Colonic mucosa (tissue), 4 donors: ENCODE measurements at regions not wholly inside any gene's neighbourhood (a gene's known extent, or its start where the extent isn't known, plus 50 kb on each side); places are given as distances from the start of the nearest gene placed in this dataset.

Experiments
- DNase-seq: peaks from one replicate; pipeline ENCODE4 v3.0.0-alpha.2; 2020
- H3K27ac ChIP-seq: fragments of 200-600 bp; one replicate; pipeline ENCODE4 v1.8.0; 2021
- H3K27me3 ChIP-seq: fragments of 200-600 bp; one replicate; pipeline ENCODE4 v1.8.0; 2021
- H3K36me3 ChIP-seq: fragments of 200-600 bp; one replicate; pipeline ENCODE4 v1.8.0; 2021
- H3K4me1 ChIP-seq: fragments of 200-600 bp; one replicate; pipeline ENCODE4 v1.8.0; 2021; ENCODE audit warnings: mild to moderate bottlenecking
- H3K4me3 ChIP-seq: fragments of 200-600 bp; one replicate; pipeline ENCODE4 v1.8.0; 2021
- H3K9ac ChIP-seq, 2 donors: one replicate each; pipeline ENCODE4 v1.7.0; 2013; ENCODE audit warnings: control low read depth in 2 of 2, low read depth in 2 of 2, low read length in 2 of 2
- H3K9me3 ChIP-seq: fragments of 200-600 bp; one replicate; pipeline ENCODE4 v1.8.0; 2021
- CTCF ChIP-seq: fragments of 200-600 bp; IDR thresholded peaks from one replicate; pipeline ENCODE4 v1.8.0; 2022; ENCODE audit warnings: antibody characterized with exemption, mild to moderate bottlenecking
- intact Hi-C: fragments of 100-400 bp; cut with DNase I; formaldehyde crosslinking; loops from one replicate; pipeline ENCODE4 v1.14.1; 2022
- donor health status: healthy.
- donor health status: DM: no; HTN: no; CAD: no.
- donor health status: DM: no; HTN: no; CAD: no.

- H3K4me3 ChIP-seq = no peak overlapping the region
- H3K4me1 ChIP-seq = no peaks in the 10 kb centered on the region
- H3K36me3 ChIP-seq = no peaks in the 10 kb centered on the region
- H3K9me3 ChIP-seq = no peaks in the 10 kb centered on the region
- TF ChIP-seq CTCF = no peak
- no peak overlapping the region for H3K27ac ChIP-seq
- DNase-seq = no peak
- no peak overlapping the region for H3K9ac ChIP-seq
- no peaks in the 10 kb centered on the region for H3K27me3 ChIP-seq
- intact Hi-C loops = no loop called here
These were observed 93.7 kb upstream of the SRD5A2 start for GRCh38 chr2:31674446-31674845.

GRCh38 chr2:31666878-31667277 is 86.1 kb upstream of the SRD5A2 start:
- Histone ChIP-seq H3K27me3 (no peaks in the 10 kb centered on the region), H3K9ac (no peak overlapping the region), H3K36me3 (no peaks in the 10 kb centered on the region), H3K4me3 (no peak overlapping the region), H3K4me1 (no peaks in the 10 kb centered on the region), H3K27ac (no peak overlapping the region), H3K9me3 (no peaks in the 10 kb centered on the region)
- intact Hi-C loops = no loop called here
- TF ChIP-seq CTCF = no peak
- no peak for DNase-seq

GRCh38 chr2:31664949-31665724 is 84.4 kb upstream of the SRD5A2 start:
- Histone ChIP-seq H3K36me3 (no peaks in the 10 kb centered on the region), H3K27me3 (no peaks in the 10 kb centered on the region), H3K9me3 (no peaks in the 10 kb centered on the region), H3K9ac (no peak overlapping the region), H3K4me1 (no peaks in the 10 kb centered on the region), H3K27ac (no peak overlapping the region), H3K4me3 (no peak overlapping the region)
- intact Hi-C loops = no loop called here
- DNase-seq = no peak
- TF ChIP-seq CTCF = no peak

- H3K36me3 ChIP-seq = no peaks in the 10 kb centered on the region
- no peak for DNase-seq
- H3K27me3 ChIP-seq = no peaks in the 10 kb centered on the region
- H3K9me3 ChIP-seq = no peaks in the 10 kb centered on the region
- no peak for TF ChIP-seq CTCF
- no peaks in the 10 kb centered on the region for H3K4me1 ChIP-seq
- H3K9ac ChIP-seq = no peak overlapping the region
- intact Hi-C loops = no loop called here
- no peak overlapping the region for H3K27ac ChIP-seq
- no peak overlapping the region for H3K4me3 ChIP-seq
These were observed 80.1 kb upstream of the SRD5A2 start for GRCh38 chr2:31660812-31661335.

GRCh38 chr2:31660165-31660564 is 79.4 kb upstream of the SRD5A2 start:
- intact Hi-C loops = no loop called here
- H3K9me3 ChIP-seq = no peaks in the 10 kb centered on the region
- H3K9ac ChIP-seq = no peak overlapping the region
- H3K27ac ChIP-seq = no peak overlapping the region
- no peaks in the 10 kb centered on the region for H3K36me3 ChIP-seq
- DNase-seq = no peak
- no peaks in the 10 kb centered on the region for H3K27me3 ChIP-seq
- no peaks in the 10 kb centered on the region for H3K4me1 ChIP-seq
- no peak for TF ChIP-seq CTCF
- no peak overlapping the region for H3K4me3 ChIP-seq
